CD14-positive monocyte (primary cell): ENCODE measurements at regions not wholly inside any gene's neighbourhood (a gene's known extent, or its start where the extent isn't known, plus 50 kb on each side); places are given as distances from the start of the nearest gene placed in this dataset.

Source experiments
- DNase-seq, 3 donors: peaks; one replicate each; pipeline ENCODE4 v3.0.0-alpha.2; 2011 to 2022
- H2AFZ ChIP-seq: 2 replicates; pipeline ENCODE4 v1.6.0; 2012; ENCODE audit warnings: mild to moderate bottlenecking, low read depth, low read length, inconsistent platforms; ENCODE audit not compliant: insufficient read depth, poor library complexity, severe bottlenecking
- H3K27ac ChIP-seq, 2 donors: 1 replicate in 1 of 2; 2 replicates in 1 of 2; pipeline ENCODE4 v1.5.1; 2012 to 2013; ENCODE audit warnings: low read length in 2 of 2, control low read depth in 1 of 2, inconsistent platforms in 1 of 2, low read depth in 1 of 2, mild to moderate bottlenecking in 1 of 2
- H3K27me3 ChIP-seq, 2 donors: one replicate each; pipeline versions ENCODE4 v1.6.0 to v1.6.1; 2011 to 2013; ENCODE audit warnings: low read length in 2 of 2; ENCODE audit not compliant: control insufficient read depth in 2 of 2, insufficient read depth in 2 of 2
- H3K36me3 ChIP-seq, 2 donors: replicated peaks in 1 of 2; 1 replicate in 1 of 2; 2 replicates in 1 of 2; pipeline versions ENCODE4 v1.5.1 to v1.6.1; 2012 to 2013; ENCODE audit warnings: low read length in 2 of 2, control low read depth in 1 of 2, inconsistent platforms in 1 of 2, mild to moderate bottlenecking in 1 of 2; ENCODE audit not compliant: insufficient read depth in 2 of 2, control insufficient read depth in 1 of 2
- H3K4me1 ChIP-seq, 2 donors: 1 replicate in 1 of 2; 2 replicates in 1 of 2; pipeline versions ENCODE4 v1.5.1 to v1.6.1; 2012 to 2013; ENCODE audit warnings: low read length in 2 of 2, control low read depth in 1 of 2, inconsistent platforms in 1 of 2, mild to moderate bottlenecking in 1 of 2, moderate library complexity in 1 of 2; ENCODE audit not compliant: insufficient read depth in 2 of 2, control insufficient read depth in 1 of 2
- H3K4me2 ChIP-seq: replicated peaks from 2 replicates; pipeline ENCODE3; 2012; ENCODE audit warnings: low read length, moderate library complexity, mild to moderate bottlenecking; ENCODE audit not compliant: poor library complexity, severe bottlenecking; ENCODE audit errors: extremely low read depth
- H3K4me3 ChIP-seq, 3 experiments: fragments of 200-600 bp in 1 of 3; sonication (generic) in 1 of 3; replicated peaks in 1 of 3; 1 replicate in 2 of 3; 2 replicates in 1 of 3; pipeline ENCODE4 v1.5.1; 2011 to 2013; ENCODE audit warnings: low read length in 3 of 3, mild to moderate bottlenecking in 3 of 3, control low read depth in 2 of 3, low read depth in 2 of 3, inconsistent platforms in 1 of 3, moderate library complexity in 1 of 3
- H3K79me2 ChIP-seq: 2 replicates; pipeline ENCODE4 v1.6.0; 2012; ENCODE audit warnings: mild to moderate bottlenecking, control low read depth, inconsistent platforms, low read length, moderate library complexity; ENCODE audit not compliant: insufficient read depth
- H3K9ac ChIP-seq: 2 replicates; pipeline ENCODE4 v1.6.0; 2017; ENCODE audit warnings: low read length, mild to moderate bottlenecking; ENCODE audit not compliant: insufficient read depth, poor library complexity, severe bottlenecking
- H3K9me3 ChIP-seq, 2 donors: replicated peaks in 1 of 2; 1 replicate in 1 of 2; 2 replicates in 1 of 2; pipeline versions ENCODE4 v1.5.1 to v1.6.1; 2012 to 2013; ENCODE audit warnings: low read length in 2 of 2, control low read depth in 1 of 2; ENCODE audit not compliant: control insufficient read depth in 1 of 2, insufficient read depth in 1 of 2
- H4K20me1 ChIP-seq: 2 replicates; pipeline ENCODE4 v1.6.0; 2012; ENCODE audit warnings: mild to moderate bottlenecking, low read length, control low read depth, moderate library complexity; ENCODE audit not compliant: insufficient read depth
- H3K27ac Mint-ChIP-seq, 7 donors: one replicate each; pipeline ENCODE4 v1.8.0; 2020; ENCODE audit warnings: mild to moderate bottlenecking in 7 of 7, mixed read lengths in 7 of 7, moderate library complexity in 6 of 7, inconsistent platforms in 2 of 7
- H3K27me3 Mint-ChIP-seq, 3 donors: one replicate each; pipeline ENCODE4 v1.8.0; 2021 to 2022; ENCODE audit warnings: low read depth in 3 of 3, mild to moderate bottlenecking in 3 of 3, mixed read lengths in 3 of 3, moderate library complexity in 3 of 3, inconsistent platforms in 1 of 3
- H3K36me3 Mint-ChIP-seq, 2 donors: one replicate each; pipeline ENCODE4 v1.8.0; 2020; ENCODE audit warnings: mixed read lengths in 2 of 2, inconsistent platforms in 1 of 2, mild to moderate bottlenecking in 1 of 2
- H3K4me1 Mint-ChIP-seq: one replicate; pipeline ENCODE4 v1.8.0; 2020; ENCODE audit warnings: mild to moderate bottlenecking, mixed read lengths
- H3K4me3 Mint-ChIP-seq, 2 donors: one replicate each; pipeline ENCODE4 v1.8.0; 2020; ENCODE audit warnings: mild to moderate bottlenecking in 2 of 2, mixed read lengths in 2 of 2, moderate library complexity in 1 of 2
- H3K9me3 Mint-ChIP-seq, 7 donors: one replicate each; pipeline ENCODE4 v1.8.0; 2020 to 2022; ENCODE audit warnings: mixed read lengths in 7 of 7, mild to moderate bottlenecking in 6 of 7, moderate library complexity in 6 of 7, inconsistent platforms in 2 of 7
- CTCF ChIP-seq: fragments of 200-600 bp; IDR thresholded peaks from one replicate; pipeline ENCODE4 v1.8.0; 2022; ENCODE audit warnings: antibody characterized with exemption, mild to moderate bottlenecking
- WGBS: methylation state at CpG from one replicate; pipeline ENCODE4 v1.1.5; 2013; ENCODE audit warnings: missing lambda C conversion rate; ENCODE audit not compliant: insufficient coverage; 5-methylcytosine and 5-hydroxymethylcytosine counted together
- intact Hi-C, 2 donors: fragments of 100-400 bp; cut with micrococcal nuclease; formaldehyde crosslinking; loops; one replicate each; pipeline versions ENCODE4 v1.15.0 to v1.15.1; 2023

- H3K9me3 ChIP-seq: no peaks in the 10 kb centered on the region
- H3K27ac ChIP-seq: no peak overlapping the region
- Mint-ChIP-seq H3K27ac (peak overlapping the region in 2 of 7 donors; percentile 31 to 42), H3K9me3 (no peaks in the 10 kb centered on the region), H3K27me3 (peaks cover 0 to 3% (median 2%) of the 10 kb centered on the region in 3 donors), H3K36me3 (no peaks in the 10 kb centered on the region), H3K4me3 (no peak overlapping the region), H3K4me1 (peaks cover 46% of the 10 kb centered on the region)
- H3K79me2 ChIP-seq: no peaks in the 10 kb centered on the region
- H2AFZ ChIP-seq: peak overlapping the region; percentile 6
- no peaks in the 10 kb centered on the region for H3K36me3 ChIP-seq
- H3K4me3 ChIP-seq: no peak overlapping the region
- WGBS: 100% methylated on average over 1 of the region's 4 CpGs
- DNase-seq: no peak
- H4K20me1 ChIP-seq: no peaks in the 10 kb centered on the region
- intact Hi-C loops: no loop called here
- no peak for TF ChIP-seq CTCF
- no peaks in the 10 kb centered on the region for H3K27me3 ChIP-seq
- H3K9ac ChIP-seq: no peak overlapping the region
- no peak overlapping the region for H3K4me2 ChIP-seq
- H3K4me1 ChIP-seq: peaks cover 28 to 41% of the 10 kb centered on the region in 2 donors
Measured at GRCh38 chr20:53853111-53853713, 217.2 kb downstream of the BCAS1 start.

- no peak for DNase-seq
- WGBS: no CpG with 5 or more reads among the region's 5 CpGs
- intact Hi-C loops: no loop called here
- Mint-ChIP-seq H3K4me1 (peaks cover 47% of the 10 kb centered on the region), H3K36me3 (no peaks in the 10 kb centered on the region), H3K27me3 (peaks cover 0 to 3% (median 2%) of the 10 kb centered on the region in 3 donors), H3K27ac (peak overlapping the region in 1 of 7 donors; percentile 42), H3K4me3 (no peak overlapping the region), H3K9me3 (no peaks in the 10 kb centered on the region)
- no peak overlapping the region for H3K4me2 ChIP-seq
- no peaks in the 10 kb centered on the region for H4K20me1 ChIP-seq
- no peaks in the 10 kb centered on the region for H3K9me3 ChIP-seq
- peak overlapping the region; percentile 6 for H2AFZ ChIP-seq
- H3K79me2 ChIP-seq: no peaks in the 10 kb centered on the region
- no peak overlapping the region for H3K27ac ChIP-seq
- H3K4me3 ChIP-seq: no peak overlapping the region
- H3K36me3 ChIP-seq: no peaks in the 10 kb centered on the region
- no peak for TF ChIP-seq CTCF
- H3K9ac ChIP-seq: no peak overlapping the region
- no peaks in the 10 kb centered on the region for H3K27me3 ChIP-seq
- peaks cover 33 to 46% of the 10 kb centered on the region in 2 donors for H3K4me1 ChIP-seq
Measured at GRCh38 chr20:53852691-53853090, 217.7 kb downstream of the BCAS1 start.
